K562 (cell line): ENCODE measurements at regions not wholly inside any gene's neighbourhood (a gene's known extent, or its start where the extent isn't known, plus 50 kb on each side); places are given as distances from the start of the nearest gene placed in this dataset.

Source experiments
- C11orf30 ChIP-seq: fragments of 450-650 bp; IDR thresholded peaks from 2 replicates; pipeline ENCODE4 v1.6.1; 2016; ENCODE audit warnings: low read depth, mild to moderate bottlenecking
- CHCHD3 ChIP-seq: fragments of 250-450 bp; sonication (Bioruptor Pico); IDR thresholded peaks from 2 replicates; pipeline ENCODE4 v2.1.2; 2022; ENCODE audit warnings: mild to moderate bottlenecking
- CHD2 ChIP-seq: IDR thresholded peaks from 2 replicates; pipeline ENCODE4 v1.6.1; 2011; ENCODE audit warnings: low read depth, low read length
- CHD7 ChIP-seq: fragments of 200-600 bp; sonication (generic); IDR thresholded peaks from one replicate; pipeline ENCODE4 v1.6.1; 2012; ENCODE audit warnings: mild to moderate bottlenecking, low read depth, low read length, inconsistent platforms
- E2F1 ChIP-seq: sonication (generic); formaldehyde crosslinking; IDR thresholded peaks from 2 replicates; pipeline ENCODE4 v1.8.1; 2023; ENCODE audit warnings: mild to moderate bottlenecking, missing genetic modification reagents, moderate library complexity
- GATAD2B ChIP-seq: fragments of 450-650 bp; IDR thresholded peaks from 2 replicates; pipeline ENCODE4 v1.6.1; 2017; ENCODE audit warnings: mild to moderate bottlenecking, borderline replicate concordance
- HLTF ChIP-seq: fragments of 450-650 bp; IDR thresholded peaks from 2 replicates; pipeline ENCODE4 v1.6.1; 2016
- IRF1 ChIP-seq: sonication (generic); formaldehyde crosslinking; IDR thresholded peaks from 2 replicates; pipeline ENCODE4 v1.8.0; 2022; ENCODE audit warnings: missing genetic modification reagents, mild to moderate bottlenecking, borderline replicate concordance
- MEF2A ChIP-seq: IDR thresholded peaks from 2 replicates; pipeline ENCODE4 v1.6.1; 2011; ENCODE audit warnings: low read depth, mild to moderate bottlenecking, low read length, moderate library complexity; ENCODE audit not compliant: control insufficient read depth
- PML ChIP-seq: IDR thresholded peaks from 2 replicates; pipeline ENCODE4 v1.6.1; 2012; ENCODE audit warnings: low read length, inconsistent platforms
- ZBTB12 ChIP-seq: fragments of 250-450 bp; sonication (Bioruptor Pico); IDR thresholded peaks from 2 replicates; pipeline ENCODE4 v1.4.0; 2020
- TF ChIP-seq, protein P1 (sequence below): fragments of 450-650 bp; IDR thresholded peaks from 2 replicates; pipeline ENCODE4 v1.6.1; 2014; ENCODE audit warnings: low read depth, mild to moderate bottlenecking, moderate library complexity, borderline replicate concordance

- TF ChIP-seq CHD7: no peak
- no peak for TF ChIP-seq CHD2
- no peak for TF ChIP-seq HLTF
- TF ChIP-seq CHCHD3 (CRISPR knock-in tag): no peak
- TF ChIP-seq MEF2A: no peak
- no peak for TF ChIP-seq GATAD2B
- TF ChIP-seq C11orf30: no peak
- TF ChIP-seq E2F1 (CRISPR knock-in tag): no peak
- no peak for TF ChIP-seq PML
- no peak for TF ChIP-seq IRF1
- TF ChIP-seq, protein P1, sequence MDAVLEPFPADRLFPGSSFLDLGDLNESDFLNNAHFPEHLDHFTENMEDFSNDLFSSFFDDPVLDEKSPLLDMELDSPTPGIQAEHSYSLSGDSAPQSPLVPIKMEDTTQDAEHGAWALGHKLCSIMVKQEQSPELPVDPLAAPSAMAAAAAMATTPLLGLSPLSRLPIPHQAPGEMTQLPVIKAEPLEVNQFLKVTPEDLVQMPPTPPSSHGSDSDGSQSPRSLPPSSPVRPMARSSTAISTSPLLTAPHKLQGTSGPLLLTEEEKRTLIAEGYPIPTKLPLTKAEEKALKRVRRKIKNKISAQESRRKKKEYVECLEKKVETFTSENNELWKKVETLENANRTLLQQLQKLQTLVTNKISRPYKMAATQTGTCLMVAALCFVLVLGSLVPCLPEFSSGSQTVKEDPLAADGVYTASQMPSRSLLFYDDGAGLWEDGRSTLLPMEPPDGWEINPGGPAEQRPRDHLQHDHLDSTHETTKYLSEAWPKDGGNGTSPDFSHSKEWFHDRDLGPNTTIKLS: no peak
- TF ChIP-seq ZBTB12: no peak
Measured at GRCh38 chr3:190989218-190989617, 126.7 kb upstream of the GMNC start (continued).
